T-helper 17 cell (primary cell): ENCODE measurements at regions not wholly inside any gene's neighbourhood (a gene's known extent, or its start where the extent isn't known, plus 50 kb on each side); places are given as distances from the start of the nearest gene placed in this dataset.

Experiments used
- ATAC-seq: fragments of 150-1000 bp; cut with Tn5 transposase; 2 replicates; pipeline ENCODE4 v1.10.0; 2021; ENCODE audit warnings: mild to moderate bottlenecking, moderate library complexity
- DNase-seq, 3 donors: peaks; one replicate each; pipeline versions ENCODE4 v3.0.0 to v3.0.0-alpha.2; 2020 to 2021
- H3K9me3 ChIP-seq: one replicate; pipeline ENCODE4 v1.7.0; 2013; ENCODE audit warnings: low read length, mild to moderate bottlenecking; ENCODE audit not compliant: control insufficient read depth, poor library complexity, severe bottlenecking
- H3K27ac Mint-ChIP-seq: one replicate; pipeline ENCODE4 v1.8.0; 2022; ENCODE audit warnings: mild to moderate bottlenecking, moderate library complexity, mixed read lengths
- H3K27me3 Mint-ChIP-seq: one replicate; pipeline ENCODE4 v1.8.0; 2022; ENCODE audit warnings: mixed read lengths
- H3K36me3 Mint-ChIP-seq: one replicate; pipeline ENCODE4 v1.8.0; 2022; ENCODE audit warnings: low read depth, mixed read lengths
- H3K4me1 Mint-ChIP-seq: one replicate; pipeline ENCODE4 v1.8.0; 2022; ENCODE audit warnings: mild to moderate bottlenecking, mixed read lengths
- H3K4me3 Mint-ChIP-seq: one replicate; pipeline ENCODE4 v1.8.0; 2022; ENCODE audit warnings: mild to moderate bottlenecking, moderate library complexity, mixed read lengths

DNA sequence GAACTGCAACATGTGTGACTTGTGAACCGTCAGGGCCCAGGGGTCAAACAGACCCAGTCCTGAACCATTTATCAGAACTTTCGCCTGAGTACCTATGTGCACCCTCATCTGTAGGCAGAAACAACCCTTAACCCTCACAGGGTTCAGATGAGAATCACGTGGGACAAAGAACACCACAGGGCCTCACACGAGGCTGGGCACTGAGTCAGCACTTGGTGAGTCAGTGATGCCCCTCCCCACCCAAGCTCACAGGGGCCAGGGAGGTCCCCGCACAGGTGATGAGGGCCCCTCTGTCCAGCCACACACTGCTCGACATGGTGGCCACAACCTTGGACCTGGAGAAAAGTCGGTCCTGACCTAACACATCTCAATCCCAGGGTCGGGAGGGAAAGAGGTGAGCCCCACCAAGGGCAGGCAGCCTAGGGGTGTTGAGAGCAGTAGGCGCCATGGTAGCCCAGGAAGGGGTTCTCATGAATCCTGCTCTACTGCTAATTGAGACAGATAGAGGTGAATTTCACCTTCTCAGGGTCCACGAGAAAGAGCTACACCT, 176.4 kb downstream of the SHANK2 start:
- no peak for ATAC-seq
- Mint-ChIP-seq H3K4me3 (no peak overlapping the region), H3K27ac (no peak overlapping the region), H3K27me3 (peaks cover 32% of the 10 kb centered on the region), H3K4me1 (no peaks in the 10 kb centered on the region), H3K36me3 (no peaks in the 10 kb centered on the region)
- DNase-seq, result no peak
- no peaks in the 10 kb centered on the region for H3K9me3 ChIP-seq

DNA sequence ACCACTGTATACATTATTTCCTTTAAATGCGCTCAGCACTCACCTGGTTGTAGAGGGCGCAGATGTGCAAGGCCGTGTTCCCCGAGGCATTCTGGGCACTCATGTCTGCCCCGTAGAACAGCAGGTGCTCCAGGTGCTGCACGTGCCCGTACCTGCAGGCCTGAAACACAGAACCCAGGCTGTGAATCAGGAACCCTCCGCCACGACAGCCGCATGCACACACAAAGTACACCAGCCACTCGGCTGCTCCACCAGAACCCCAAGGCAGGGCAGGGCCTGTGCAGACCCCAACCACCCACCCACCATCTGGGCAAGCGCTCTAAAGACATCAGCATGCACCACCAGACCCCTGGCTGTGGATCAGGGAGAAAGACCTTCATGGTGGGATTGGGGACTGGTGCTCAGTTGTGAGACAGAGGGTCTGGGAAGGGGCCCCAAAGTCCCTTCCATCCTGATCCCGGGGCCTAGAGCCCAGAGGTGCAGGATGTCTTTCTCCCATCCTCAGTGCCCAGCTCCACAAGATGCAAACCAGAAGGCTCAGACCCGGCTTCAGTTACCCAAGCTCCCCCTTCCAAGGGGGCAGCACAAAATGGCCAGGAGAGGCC, 177.2 kb downstream of the SHANK2 start:
- H3K27me3 Mint-ChIP-seq, result peaks cover 27% of the 10 kb centered on the region
- H3K4me1 Mint-ChIP-seq, result no peaks in the 10 kb centered on the region
- H3K36me3 Mint-ChIP-seq, result no peaks in the 10 kb centered on the region
- DNase-seq, result no peak
- no peaks in the 10 kb centered on the region for H3K9me3 ChIP-seq
- ATAC-seq, result no peak
- H3K4me3 Mint-ChIP-seq, result no peak overlapping the region
- H3K27ac Mint-ChIP-seq, result no peak overlapping the region

DNA sequence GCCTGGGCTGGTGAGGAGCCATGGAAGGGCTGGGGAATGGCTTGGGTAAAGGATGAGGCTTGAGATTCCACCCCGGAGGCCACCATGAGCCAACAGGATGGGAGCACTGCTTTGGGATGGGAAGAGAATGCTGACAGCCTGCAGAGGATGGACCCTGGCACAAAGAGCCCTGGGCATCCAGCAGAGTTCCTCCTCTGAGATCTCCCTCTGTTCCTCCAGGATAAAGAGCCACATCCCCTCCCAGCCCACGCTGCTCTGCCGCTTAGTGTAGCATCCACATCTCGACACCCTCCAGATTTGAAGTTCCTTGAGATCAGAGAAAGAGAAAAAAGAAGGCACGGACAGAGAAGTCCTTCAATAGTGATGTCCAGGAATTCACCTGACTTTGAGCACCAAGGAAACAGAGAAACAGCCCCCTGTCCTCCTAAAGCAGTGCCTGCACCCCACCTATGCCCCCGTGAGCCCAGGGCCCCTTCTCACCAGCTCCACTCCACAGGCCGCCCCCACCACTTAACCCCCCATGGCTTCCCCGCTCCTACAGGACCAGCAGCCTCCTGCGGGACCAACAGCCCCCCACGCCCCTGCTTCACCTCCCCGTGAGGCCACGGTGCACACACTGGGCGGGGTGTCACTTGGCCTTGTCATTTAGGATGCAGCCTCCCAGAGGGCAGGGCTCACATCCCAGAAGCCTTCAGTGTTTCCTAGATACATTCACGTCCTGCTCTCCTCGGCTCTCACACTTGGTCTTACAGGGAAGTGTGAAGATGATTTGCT, 180.5 kb downstream of the SHANK2 start:
- H3K4me1 Mint-ChIP-seq, result no peaks in the 10 kb centered on the region
- H3K36me3 Mint-ChIP-seq, result no peaks in the 10 kb centered on the region
- no peaks in the 10 kb centered on the region for H3K9me3 ChIP-seq
- H3K4me3 Mint-ChIP-seq, result no peak overlapping the region
- DNase-seq (no peak), ATAC-seq (no peak)
- peaks cover 20% of the 10 kb centered on the region for H3K27me3 Mint-ChIP-seq
- H3K27ac Mint-ChIP-seq, result no peak overlapping the region

DNA sequence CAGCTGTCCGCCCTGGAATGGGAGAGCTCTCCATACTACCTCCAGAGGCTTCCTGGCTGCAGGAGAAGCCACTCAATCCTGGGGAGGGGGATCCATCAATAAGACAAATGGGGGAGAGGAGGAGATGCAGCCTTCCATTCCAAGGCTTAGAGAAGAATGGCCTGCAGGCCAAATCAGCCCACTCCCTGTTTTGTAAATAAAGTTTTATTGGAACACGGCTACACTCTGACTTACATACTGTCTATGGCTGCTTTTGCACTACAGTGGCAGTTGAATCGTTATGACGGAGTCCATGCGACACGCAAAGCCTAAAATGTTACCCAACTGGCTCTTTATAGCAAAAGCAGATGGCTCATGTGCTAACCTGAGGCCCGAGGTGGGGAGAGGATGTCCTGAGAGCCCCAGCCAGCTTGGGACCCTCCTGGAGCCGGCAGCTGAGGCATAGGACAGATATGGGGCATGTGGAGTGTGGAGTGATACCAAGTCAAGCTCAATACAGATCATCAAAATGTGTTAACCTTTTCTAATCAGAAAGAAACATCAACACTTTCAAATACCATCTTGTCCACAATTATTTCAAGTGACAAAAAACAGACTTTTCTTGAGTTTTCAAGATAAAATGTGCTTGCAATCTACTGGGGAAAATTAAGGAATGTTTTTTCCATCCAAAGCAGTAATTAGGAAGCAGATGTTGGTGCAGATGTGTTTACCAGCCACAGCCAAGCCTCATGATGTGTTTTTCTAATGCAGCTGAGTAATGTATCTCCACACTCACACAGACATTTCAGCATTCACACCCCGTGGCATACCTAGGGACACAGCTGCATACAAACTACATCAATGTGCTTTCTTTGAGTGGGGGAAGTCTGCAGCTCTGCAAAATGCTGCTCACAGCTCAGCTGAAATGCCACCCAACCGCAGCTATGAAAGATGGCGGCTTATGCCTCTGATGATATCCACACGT, 181.6 kb downstream of the SHANK2 start:
- no peaks in the 10 kb centered on the region for H3K4me1 Mint-ChIP-seq
- ATAC-seq (no peak), DNase-seq (no peak)
- no peaks in the 10 kb centered on the region for H3K9me3 ChIP-seq
- peaks cover 9% of the 10 kb centered on the region for H3K27me3 Mint-ChIP-seq
- no peak overlapping the region for H3K4me3 Mint-ChIP-seq
- no peaks in the 10 kb centered on the region for H3K36me3 Mint-ChIP-seq
- H3K27ac Mint-ChIP-seq, result no peak overlapping the region

DNA sequence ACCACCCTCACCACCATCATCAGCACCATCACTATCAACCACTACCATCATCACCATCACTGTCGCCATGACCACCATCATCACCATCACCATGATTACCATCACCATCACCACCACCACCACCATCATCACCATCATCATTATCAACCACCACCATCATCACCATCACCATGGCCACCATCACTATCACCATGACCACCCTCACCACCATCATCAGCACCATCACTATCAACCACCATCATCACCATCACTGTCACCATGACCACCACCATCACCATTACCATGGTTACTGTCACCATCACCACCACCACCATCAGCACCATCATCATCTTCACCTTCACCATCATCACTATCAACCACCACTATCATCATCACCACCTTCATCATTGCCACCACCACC, 183.4 kb downstream of the SHANK2 start:
- Mint-ChIP-seq H3K4me3 (no peak overlapping the region), H3K27ac (no peak overlapping the region), H3K36me3 (no peaks in the 10 kb centered on the region), H3K27me3 (peaks cover 4% of the 10 kb centered on the region), H3K4me1 (no peaks in the 10 kb centered on the region)
- H3K9me3 ChIP-seq, result no peaks in the 10 kb centered on the region
- ATAC-seq (no peak), DNase-seq (no peak)

DNA sequence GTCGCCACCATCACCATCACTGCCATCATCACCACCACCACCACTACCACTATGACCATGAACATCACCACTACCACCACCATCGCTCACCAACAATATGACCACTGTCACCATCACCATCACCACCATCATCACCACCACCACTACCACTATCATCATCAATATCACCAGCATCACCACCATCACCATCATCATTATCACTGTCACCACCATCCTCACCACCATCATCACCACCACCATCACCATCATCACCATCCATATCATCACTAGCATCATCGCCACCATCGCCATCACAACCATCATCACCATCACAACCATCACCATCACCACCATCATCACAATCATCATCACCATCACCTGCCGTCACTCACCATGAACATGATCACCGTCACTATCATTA, 184.6 kb downstream of the SHANK2 start:
- Mint-ChIP-seq H3K4me3 (no peak overlapping the region), H3K27ac (no peak overlapping the region), H3K36me3 (no peaks in the 10 kb centered on the region), H3K4me1 (no peaks in the 10 kb centered on the region), H3K27me3 (peaks cover 11% of the 10 kb centered on the region)
- H3K9me3 ChIP-seq, result no peaks in the 10 kb centered on the region
- ATAC-seq (no peak), DNase-seq (no peak)

DNA sequence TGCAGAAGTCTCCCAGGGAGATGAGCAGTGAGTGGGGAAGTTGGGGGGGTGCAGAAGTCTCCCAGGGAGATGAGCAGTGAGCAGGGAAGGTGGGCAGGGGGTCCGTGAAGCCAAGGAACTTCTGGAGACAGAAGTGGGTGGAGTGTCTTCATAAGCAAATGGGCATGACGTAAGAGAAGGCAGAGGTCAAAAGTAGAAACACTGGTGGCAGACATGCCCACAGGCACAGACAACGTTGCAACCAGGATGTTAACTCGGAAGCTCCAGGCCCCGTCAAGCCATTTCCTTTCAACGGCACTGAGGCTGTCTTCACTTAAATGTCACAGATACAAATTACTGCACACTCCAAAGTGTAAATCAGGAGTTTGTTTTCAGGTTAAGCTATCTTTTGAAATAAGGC, 186.1 kb downstream of the SHANK2 start:
- H3K27me3 Mint-ChIP-seq, result peaks cover 19% of the 10 kb centered on the region
- H3K27ac Mint-ChIP-seq, result no peak overlapping the region
- H3K4me1 Mint-ChIP-seq, result no peaks in the 10 kb centered on the region
- ATAC-seq, result no peak
- DNase-seq, result no peak
- H3K9me3 ChIP-seq, result no peaks in the 10 kb centered on the region
- no peak overlapping the region for H3K4me3 Mint-ChIP-seq
- peaks cover 2% of the 10 kb centered on the region for H3K36me3 Mint-ChIP-seq

DNA sequence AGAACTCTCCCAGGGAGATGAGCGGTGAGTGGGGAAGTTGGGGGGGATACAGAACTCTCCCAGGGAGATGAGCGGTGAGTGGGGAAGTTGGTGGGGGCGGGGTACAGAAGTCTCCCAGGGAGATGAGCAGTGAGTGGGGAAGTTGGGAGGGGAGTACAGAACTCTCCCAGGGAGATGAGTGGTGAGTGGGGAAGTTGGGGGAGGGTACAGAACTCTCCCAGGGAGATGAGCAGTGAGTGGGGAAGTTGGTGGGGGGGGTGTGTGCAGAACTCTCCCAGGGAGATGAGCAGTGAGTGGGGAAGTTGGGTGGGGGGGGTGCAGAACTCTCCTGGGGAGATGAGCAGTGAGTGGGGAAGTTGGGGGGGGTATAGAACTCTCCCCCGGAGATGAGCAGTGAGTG, 186.5 kb downstream of the SHANK2 start:
- peaks cover 22% of the 10 kb centered on the region for H3K27me3 Mint-ChIP-seq
- H3K27ac Mint-ChIP-seq, result no peak overlapping the region
- no peak for ATAC-seq
- no peak overlapping the region for H3K4me3 Mint-ChIP-seq
- H3K36me3 Mint-ChIP-seq, result peaks cover 2% of the 10 kb centered on the region
- no peaks in the 10 kb centered on the region for H3K4me1 Mint-ChIP-seq
- no peak for DNase-seq
- no peaks in the 10 kb centered on the region for H3K9me3 ChIP-seq

DNA sequence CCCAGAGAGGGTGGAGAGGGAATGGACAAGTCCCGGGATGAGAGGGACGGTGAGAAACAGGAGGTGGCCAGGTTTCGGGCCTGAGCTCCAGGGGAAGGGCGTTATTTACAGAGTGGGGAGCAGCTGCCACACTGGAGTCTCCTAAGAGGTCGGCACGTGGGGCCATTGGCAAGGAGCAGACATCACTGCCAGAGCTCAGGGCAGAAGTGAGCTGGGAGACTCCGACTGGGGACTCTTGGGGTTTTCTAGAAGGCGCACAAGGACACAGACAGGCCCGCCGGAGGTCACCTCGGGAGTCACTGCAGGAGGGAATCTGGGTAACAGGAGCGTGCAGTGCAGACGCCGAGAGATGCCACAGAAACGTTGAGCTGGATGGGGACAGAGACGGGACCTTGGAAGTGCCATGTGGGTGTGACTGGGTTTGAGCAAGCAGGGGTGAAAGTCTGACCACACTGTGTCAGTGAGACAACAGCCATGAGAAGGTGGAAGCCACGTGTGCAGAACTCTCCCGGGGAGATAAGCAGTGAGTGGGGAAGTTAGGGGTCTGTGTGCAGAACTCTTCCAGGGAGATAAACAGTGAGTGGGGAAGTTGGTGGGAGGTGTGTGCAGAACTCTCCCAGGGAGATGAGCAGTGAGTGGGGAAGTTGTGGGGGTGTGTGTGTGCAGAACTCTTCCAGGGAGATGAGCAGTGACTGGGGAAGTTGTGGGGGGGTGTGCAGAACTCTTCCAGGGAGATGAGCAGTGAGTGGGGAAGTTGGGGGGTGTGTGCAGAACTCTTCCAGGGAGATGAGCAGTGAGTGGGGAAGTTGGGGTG, 187.5 kb downstream of the SHANK2 start:
- H3K4me3 Mint-ChIP-seq, result no peak overlapping the region
- H3K27me3 Mint-ChIP-seq, result peaks cover 29% of the 10 kb centered on the region
- DNase-seq (no peak), ATAC-seq (no peak)
- H3K36me3 Mint-ChIP-seq, result peaks cover 2% of the 10 kb centered on the region
- H3K27ac Mint-ChIP-seq, result no peak overlapping the region
- no peaks in the 10 kb centered on the region for H3K9me3 ChIP-seq
- H3K4me1 Mint-ChIP-seq, result no peaks in the 10 kb centered on the region

DNA sequence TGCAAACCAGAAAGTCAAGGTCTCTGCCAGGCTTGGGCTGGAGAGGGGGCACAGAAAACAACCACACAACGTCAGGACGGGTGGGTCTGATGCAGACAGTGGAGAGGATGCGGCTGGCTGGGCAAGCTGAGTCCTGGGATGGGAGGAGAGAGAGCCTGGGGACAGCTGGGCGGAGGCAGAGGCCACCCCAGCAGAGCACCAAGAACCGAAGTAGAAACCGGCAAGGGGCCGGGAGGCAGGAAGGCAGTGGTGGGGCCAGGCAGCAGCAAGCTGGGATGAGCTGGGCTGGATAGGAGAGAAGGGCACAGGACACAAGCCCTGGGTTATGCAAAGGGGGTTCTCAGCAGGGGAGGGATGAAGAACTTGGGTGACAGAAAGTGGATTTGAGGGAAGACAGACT, 188.2 kb downstream of the SHANK2 start:
- no peak overlapping the region for H3K4me3 Mint-ChIP-seq
- DNase-seq (no peak), ATAC-seq (no peak)
- H3K27ac Mint-ChIP-seq, result no peak overlapping the region
- H3K36me3 Mint-ChIP-seq, result peaks cover 4% of the 10 kb centered on the region
- H3K27me3 Mint-ChIP-seq, result peaks cover 29% of the 10 kb centered on the region
- H3K9me3 ChIP-seq, result no peaks in the 10 kb centered on the region
- no peaks in the 10 kb centered on the region for H3K4me1 Mint-ChIP-seq

DNA sequence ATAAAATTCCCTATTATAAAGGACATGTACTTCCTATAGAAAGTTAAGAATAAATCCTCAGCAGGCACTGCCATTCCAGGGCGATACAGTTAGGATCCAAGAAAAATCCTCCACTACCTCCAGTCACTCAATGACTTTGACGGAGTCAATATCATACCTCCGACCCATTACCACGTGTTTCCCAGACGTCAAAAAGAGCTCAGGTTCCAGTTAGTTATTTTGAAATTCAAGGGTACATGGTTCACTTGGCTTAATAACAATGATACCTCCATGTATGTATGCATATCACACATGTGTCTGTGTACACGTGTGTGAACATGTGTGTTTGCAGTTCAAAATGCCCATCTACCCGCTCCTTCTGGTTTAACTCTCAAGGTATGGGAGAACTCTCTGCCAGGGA, 189.2 kb downstream of the SHANK2 start:
- Mint-ChIP-seq H3K36me3 (peaks cover 4% of the 10 kb centered on the region), H3K4me1 (no peaks in the 10 kb centered on the region), H3K4me3 (no peak overlapping the region), H3K27me3 (peaks cover 29% of the 10 kb centered on the region), H3K27ac (no peak overlapping the region)
- DNase-seq, result no peak
- no peaks in the 10 kb centered on the region for H3K9me3 ChIP-seq
- ATAC-seq, result no peak

DNA sequence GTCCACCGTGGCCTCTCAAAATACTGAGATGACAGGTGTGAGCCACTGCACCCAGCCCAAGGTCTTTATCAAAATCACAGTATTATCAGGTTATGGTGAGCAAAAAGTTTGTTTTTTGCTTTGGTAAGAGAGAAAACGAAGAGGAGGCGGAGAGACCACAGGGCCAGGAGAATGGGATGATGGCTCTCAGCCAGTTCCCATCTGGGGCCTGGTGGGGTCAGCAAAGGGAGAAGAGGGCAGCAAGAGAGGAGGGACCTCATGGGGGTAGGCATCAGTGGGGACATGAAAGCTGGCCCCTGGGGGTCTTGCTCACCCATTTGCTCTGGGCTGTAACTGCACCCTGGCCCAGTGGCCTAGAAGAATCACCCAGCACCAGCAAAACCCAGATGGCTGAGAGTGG, 190.2 kb downstream of the SHANK2 start:
- Mint-ChIP-seq H3K27me3 (peaks cover 29% of the 10 kb centered on the region), H3K27ac (no peak overlapping the region), H3K4me1 (no peaks in the 10 kb centered on the region), H3K36me3 (peaks cover 4% of the 10 kb centered on the region), H3K4me3 (no peak overlapping the region)
- H3K9me3 ChIP-seq, result no peaks in the 10 kb centered on the region
- ATAC-seq (no peak), DNase-seq (no peak)
